Activated T-helper 17 cell treated with anti-CD3 and anti-CD28 coated beads, Interleukin-2, amount 50 U/mL, for 72 hours (primary cell): ENCODE measurements at regions not wholly inside any gene's neighbourhood (a gene's known extent, or its start where the extent isn't known, plus 50 kb on each side); places are given as distances from the start of the nearest gene placed in this dataset.

Source experiments
- ATAC-seq: fragments of 150-1000 bp; cut with Tn5 transposase; replicated peaks from 2 replicates; pipeline ENCODE4 v1.10.0; 2021; ENCODE audit warnings: mild to moderate bottlenecking, moderate library complexity
- H3K27ac Mint-ChIP-seq: one replicate; pipeline ENCODE4 v1.8.0; 2022; ENCODE audit warnings: mixed read lengths
- H3K27me3 Mint-ChIP-seq: one replicate; pipeline ENCODE4 v1.8.0; 2022; ENCODE audit warnings: mixed read lengths
- H3K36me3 Mint-ChIP-seq: one replicate; pipeline ENCODE4 v1.8.0; 2022; ENCODE audit warnings: low read depth, mild to moderate bottlenecking, mixed read lengths
- H3K4me1 Mint-ChIP-seq: one replicate; pipeline ENCODE4 v1.8.0; 2022; ENCODE audit warnings: mixed read lengths
- H3K4me3 Mint-ChIP-seq: one replicate; pipeline ENCODE4 v1.8.0; 2022; ENCODE audit warnings: mild to moderate bottlenecking, mixed read lengths
- H3K9me3 Mint-ChIP-seq: one replicate; pipeline ENCODE4 v1.8.0; 2022; ENCODE audit warnings: mixed read lengths

- H3K4me1 Mint-ChIP-seq: no peaks in the 10 kb centered on the region
Observed at GRCh38 chr9:105087910-105088898, 156.2 kb upstream of the SLC44A1 start.

GRCh38 chr9:105089874-105090273 is 154.6 kb upstream of the SLC44A1 start:
- Mint-ChIP-seq H3K4me3 (no peak overlapping the region), H3K27me3 (no peaks in the 10 kb centered on the region), H3K9me3 (no peaks in the 10 kb centered on the region), H3K36me3 (no peaks in the 10 kb centered on the region), H3K27ac (no peak overlapping the region), H3K4me1 (no peaks in the 10 kb centered on the region)
- ATAC-seq: no peak

More at GRCh38 chr9:105087910-105088898, 156.2 kb upstream of the SLC44A1 start:
- Mint-ChIP-seq H3K27me3 (no peaks in the 10 kb centered on the region), H3K9me3 (no peaks in the 10 kb centered on the region), H3K4me3 (no peak overlapping the region), H3K27ac (no peak overlapping the region), H3K36me3 (no peaks in the 10 kb centered on the region)
- ATAC-seq: no peak

GRCh38 chr9:105091004-105091640 is 153.3 kb upstream of the SLC44A1 start:
- Mint-ChIP-seq H3K4me3 (no peak overlapping the region), H3K27ac (no peak overlapping the region), H3K9me3 (no peaks in the 10 kb centered on the region), H3K36me3 (no peaks in the 10 kb centered on the region), H3K4me1 (no peaks in the 10 kb centered on the region), H3K27me3 (no peaks in the 10 kb centered on the region)
- no peak for ATAC-seq

- no peak for ATAC-seq
- no peak overlapping the region for H3K27ac Mint-ChIP-seq
- H3K4me1 Mint-ChIP-seq: no peaks in the 10 kb centered on the region
- H3K9me3 Mint-ChIP-seq: no peaks in the 10 kb centered on the region
- H3K36me3 Mint-ChIP-seq: no peaks in the 10 kb centered on the region
- H3K4me3 Mint-ChIP-seq: no peak overlapping the region
- no peaks in the 10 kb centered on the region for H3K27me3 Mint-ChIP-seq
Observed at GRCh38 chr9:105093685-105094084, 150.8 kb upstream of the SLC44A1 start.

DNA sequence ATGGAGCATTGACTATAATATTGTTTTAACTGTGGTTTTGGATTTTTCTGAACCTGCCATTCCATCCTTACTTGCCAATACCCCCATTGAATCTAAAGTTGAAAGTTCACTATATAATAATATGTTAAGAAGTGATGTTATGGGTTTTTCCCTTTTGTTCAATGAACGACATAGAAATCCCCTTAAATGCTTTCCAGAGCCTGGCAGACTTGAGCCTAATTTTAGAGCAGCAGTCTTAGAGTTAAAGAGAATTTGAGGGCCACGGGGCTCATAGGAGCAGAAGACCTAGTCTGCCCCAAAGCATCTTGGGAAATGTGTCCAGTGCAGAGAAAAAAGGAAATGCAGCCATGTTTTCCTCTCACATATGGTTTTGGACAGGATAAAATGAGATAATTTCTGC is 146.1 kb upstream of the SLC44A1 start:
- H3K36me3 Mint-ChIP-seq: no peaks in the 10 kb centered on the region
- no peaks in the 10 kb centered on the region for H3K4me1 Mint-ChIP-seq
- no peaks in the 10 kb centered on the region for H3K27me3 Mint-ChIP-seq
- H3K4me3 Mint-ChIP-seq: no peak overlapping the region
- no peak for ATAC-seq
- no peak overlapping the region for H3K27ac Mint-ChIP-seq
- no peaks in the 10 kb centered on the region for H3K9me3 Mint-ChIP-seq

GRCh38 chr9:105103776-105104175 is 140.7 kb upstream of the SLC44A1 start:
- Mint-ChIP-seq H3K27me3 (no peaks in the 10 kb centered on the region), H3K4me3 (no peak overlapping the region), H3K36me3 (no peaks in the 10 kb centered on the region), H3K27ac (no peak overlapping the region), H3K9me3 (no peaks in the 10 kb centered on the region), H3K4me1 (no peaks in the 10 kb centered on the region)
- ATAC-seq: no peak

- Mint-ChIP-seq H3K9me3 (no peaks in the 10 kb centered on the region), H3K27ac (peak overlapping the region; percentile 68), H3K27me3 (no peaks in the 10 kb centered on the region), H3K36me3 (no peaks in the 10 kb centered on the region), H3K4me3 (peak overlapping the region; percentile 60), H3K4me1 (peaks cover 31% of the 10 kb centered on the region)
- ATAC-seq: peak; percentile 79
Observed at GRCh38 chr9:105114318-105114717, 130.1 kb upstream of the SLC44A1 start.

DNA sequence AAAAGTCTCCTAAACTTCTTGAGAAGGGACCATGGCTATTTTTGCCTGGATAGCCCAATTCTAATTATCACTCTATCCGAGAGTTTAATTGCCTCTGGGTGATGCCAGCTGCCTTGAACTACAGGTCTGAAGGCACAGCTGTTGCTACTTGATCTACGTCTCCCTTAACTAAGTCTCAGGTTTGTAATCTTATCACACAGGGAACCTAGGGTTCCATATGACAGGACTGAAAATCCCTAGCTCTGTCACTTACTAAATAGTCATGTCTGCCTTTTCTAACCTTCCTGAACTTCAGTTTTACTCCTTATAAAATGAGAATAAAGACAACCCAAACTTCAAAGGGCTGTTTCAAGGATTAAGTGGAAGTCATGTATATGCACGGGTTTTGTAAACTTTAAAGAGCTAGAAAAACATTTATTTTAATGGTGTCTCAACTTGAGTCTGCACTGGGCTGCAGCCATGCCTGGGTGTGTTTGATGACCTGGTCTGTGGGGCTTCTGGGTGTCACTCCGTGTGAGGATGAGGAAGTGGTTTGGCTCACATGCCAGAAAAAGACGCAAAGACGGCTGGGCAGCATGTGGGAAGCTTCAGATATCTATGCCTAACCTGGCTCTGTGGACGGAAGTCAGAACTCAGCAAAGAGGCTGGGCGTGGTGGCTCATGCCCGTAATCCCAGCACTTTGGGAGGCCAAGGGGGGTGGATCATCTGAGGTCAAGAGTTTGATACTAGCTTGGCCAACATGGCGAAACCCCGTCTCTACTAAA is 129.3 kb upstream of the SLC44A1 start:
- H3K36me3 Mint-ChIP-seq: no peaks in the 10 kb centered on the region

DNA sequence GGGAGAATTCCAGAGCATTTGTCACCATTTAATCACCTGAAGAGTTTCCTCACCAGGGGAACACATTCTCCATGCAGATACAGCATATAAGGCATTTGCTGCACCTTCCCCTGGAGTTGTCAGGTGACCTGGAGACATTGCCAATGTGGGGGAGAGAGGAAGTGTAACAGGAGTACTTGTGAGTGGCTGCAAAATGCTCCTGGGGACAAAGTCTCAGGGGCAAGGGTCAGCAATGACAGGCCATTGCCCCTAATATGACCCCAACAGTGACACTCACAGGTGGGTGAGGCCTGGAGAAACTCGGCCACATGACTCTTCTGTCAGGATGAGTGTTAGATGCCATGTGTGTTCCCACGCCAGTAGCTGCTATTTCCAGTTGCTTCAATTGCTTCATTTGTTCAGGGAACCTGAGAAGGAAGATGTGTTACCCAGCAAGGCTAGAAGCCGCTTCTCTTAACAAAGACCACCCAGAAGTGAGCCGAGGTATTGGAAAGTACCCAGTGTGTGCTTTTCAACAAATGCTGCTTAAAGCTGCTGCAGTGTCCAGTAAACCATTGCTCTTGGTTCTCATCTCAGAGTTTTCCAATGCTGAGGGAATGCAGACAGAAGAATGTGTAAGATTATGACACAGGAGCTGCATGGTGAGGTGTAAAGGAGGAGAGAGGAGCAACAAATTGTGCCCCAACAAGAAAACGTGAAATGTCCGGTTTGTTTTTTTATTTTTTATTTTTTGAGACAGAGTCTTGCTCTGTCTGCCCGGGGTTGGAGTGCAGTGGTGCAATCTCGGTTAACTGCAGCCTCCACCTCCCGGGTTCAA is 128.2 kb upstream of the SLC44A1 start:
- peak overlapping the region; percentile 60 for H3K4me3 Mint-ChIP-seq
- ATAC-seq: no peak
- no peaks in the 10 kb centered on the region for H3K9me3 Mint-ChIP-seq
- H3K36me3 Mint-ChIP-seq: no peaks in the 10 kb centered on the region
- H3K27me3 Mint-ChIP-seq: no peaks in the 10 kb centered on the region
- peaks cover 31% of the 10 kb centered on the region for H3K4me1 Mint-ChIP-seq
- H3K27ac Mint-ChIP-seq: no peak overlapping the region

More for the DNA sequence above, 129.3 kb upstream of the SLC44A1 start:
- H3K4me3 Mint-ChIP-seq: peak overlapping the region; percentile 60
- no peaks in the 10 kb centered on the region for H3K27me3 Mint-ChIP-seq
- ATAC-seq: peak; percentile 82
- H3K9me3 Mint-ChIP-seq: no peaks in the 10 kb centered on the region
- peaks cover 31% of the 10 kb centered on the region for H3K4me1 Mint-ChIP-seq
- H3K27ac Mint-ChIP-seq: peak overlapping the region; percentile 61

- no peak overlapping the region for H3K27ac Mint-ChIP-seq
- H3K9me3 Mint-ChIP-seq: no peaks in the 10 kb centered on the region
- no peak for ATAC-seq
- H3K4me1 Mint-ChIP-seq: peaks cover 35% of the 10 kb centered on the region
- no peak overlapping the region for H3K4me3 Mint-ChIP-seq
- no peaks in the 10 kb centered on the region for H3K36me3 Mint-ChIP-seq
- no peaks in the 10 kb centered on the region for H3K27me3 Mint-ChIP-seq
Observed at GRCh38 chr9:105117234-105117633, 127.2 kb upstream of the SLC44A1 start.

DNA sequence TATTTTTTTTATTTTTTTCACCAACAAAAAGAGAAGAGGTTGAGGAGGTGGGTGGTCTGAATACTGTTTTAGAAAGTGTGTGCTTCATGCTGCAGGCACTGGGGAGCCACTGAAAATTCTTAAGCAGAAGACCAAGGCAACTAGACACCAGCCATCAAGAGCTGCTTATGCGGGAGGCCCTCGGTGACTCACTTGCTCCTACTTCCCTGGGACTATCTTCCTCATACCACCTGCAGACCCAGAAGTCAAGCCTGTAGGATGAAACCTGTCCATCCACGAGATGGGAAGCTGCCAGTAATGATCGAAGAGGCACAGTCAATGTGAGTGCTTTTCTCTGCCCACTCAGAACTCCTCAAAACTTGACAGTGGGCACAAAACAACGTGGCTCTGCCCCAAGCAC is 125.8 kb upstream of the SLC44A1 start:
- H3K27ac Mint-ChIP-seq: no peak overlapping the region
- ATAC-seq: no peak
- H3K4me1 Mint-ChIP-seq: peaks cover 30% of the 10 kb centered on the region
- no peak overlapping the region for H3K4me3 Mint-ChIP-seq
- H3K36me3 Mint-ChIP-seq: no peaks in the 10 kb centered on the region
- no peaks in the 10 kb centered on the region for H3K9me3 Mint-ChIP-seq
- no peaks in the 10 kb centered on the region for H3K27me3 Mint-ChIP-seq

- Mint-ChIP-seq H3K27me3 (no peaks in the 10 kb centered on the region), H3K27ac (no peak overlapping the region), H3K36me3 (no peaks in the 10 kb centered on the region), H3K4me1 (peaks cover 24% of the 10 kb centered on the region), H3K4me3 (no peak overlapping the region), H3K9me3 (no peaks in the 10 kb centered on the region)
- no peak for ATAC-seq
Observed at GRCh38 chr9:105119156-105119555, 125.3 kb upstream of the SLC44A1 start.

GRCh38 chr9:105121861-105122430 is 122.5 kb upstream of the SLC44A1 start:
- no peaks in the 10 kb centered on the region for H3K36me3 Mint-ChIP-seq
- no peaks in the 10 kb centered on the region for H3K27me3 Mint-ChIP-seq
- peaks cover 10% of the 10 kb centered on the region for H3K4me1 Mint-ChIP-seq
- no peak overlapping the region for H3K4me3 Mint-ChIP-seq
- H3K27ac Mint-ChIP-seq: peak overlapping the region; percentile 32
- ATAC-seq: no peak
- H3K9me3 Mint-ChIP-seq: no peaks in the 10 kb centered on the region
